Urothelium cell line (cell line): ENCODE measurements at regions not wholly inside any gene's neighbourhood (a gene's known extent, or its start where the extent isn't known, plus 50 kb on each side); places are given as distances from the start of the nearest gene placed in this dataset.

Experiments
- DNase-seq: peaks from one replicate; pipeline ENCODE4 v3.0.0; 2011; ENCODE audit warnings: low spot score, mixed read lengths
- FAIRE-seq: peaks from 2 replicates; lab custom pipeline; 2011; peaks lifted over from hg19 to GRCh38; lab: Jason Lieb, UNC

DNA sequence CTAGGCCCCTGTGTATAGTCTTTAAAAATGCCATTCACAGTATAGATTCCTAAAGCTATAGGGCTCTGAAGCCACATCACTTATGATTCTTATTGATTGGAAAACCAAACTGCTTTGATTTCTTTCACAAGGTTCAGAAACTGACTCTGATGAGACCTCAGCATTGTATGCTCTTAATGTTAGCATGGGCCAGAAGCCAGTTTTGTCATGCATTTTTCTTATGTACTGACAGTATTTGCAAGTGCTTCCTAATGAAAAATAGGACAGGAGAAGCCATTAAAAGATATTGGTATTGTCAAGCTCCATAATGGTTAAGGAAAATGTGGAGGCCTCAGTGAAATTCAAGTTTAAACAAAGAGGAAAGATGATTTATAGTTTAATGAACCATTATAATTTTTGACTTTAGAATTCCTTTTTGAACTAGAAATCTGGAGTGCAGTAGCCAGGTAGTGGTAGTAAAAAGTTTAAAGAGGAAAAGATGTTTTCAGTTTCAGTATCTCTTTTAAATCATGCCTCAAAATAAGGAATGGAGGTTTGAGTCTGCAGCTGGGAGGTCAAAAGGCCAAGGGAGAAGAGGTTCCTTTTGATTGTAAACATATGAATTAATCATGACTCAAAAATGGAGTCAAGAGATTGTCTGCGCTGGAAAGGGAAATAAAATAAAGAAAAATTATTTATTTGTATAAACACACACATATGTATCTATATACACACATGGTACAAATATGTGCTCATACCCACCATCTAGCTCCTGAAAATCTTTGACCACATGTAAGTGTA is 388.1 kb upstream of the PRICKLE1 start:
- no peak for FAIRE-seq
- DNase-seq: no peak

GRCh38 chr12:42976620-42977019 is 387.1 kb upstream of the PRICKLE1 start:
- no peak for FAIRE-seq

DNA sequence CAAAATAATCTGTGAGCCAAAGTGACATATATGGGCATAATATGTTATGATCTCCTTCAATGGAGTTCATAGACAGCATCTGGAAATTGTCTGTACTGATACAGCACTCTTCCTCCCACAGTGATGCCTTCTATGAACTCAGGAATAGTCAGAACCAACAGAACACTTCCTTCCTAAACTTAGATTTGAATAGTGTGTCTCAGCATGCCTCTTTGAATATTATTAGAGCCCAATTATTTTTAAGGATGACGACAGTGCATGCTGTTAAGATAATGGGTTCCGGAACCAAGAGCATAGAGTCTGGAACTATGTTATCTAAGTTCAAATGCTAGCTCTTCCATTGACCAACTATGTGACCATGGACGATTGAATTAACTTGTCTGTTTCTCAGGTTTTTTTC is 386.6 kb upstream of the PRICKLE1 start:
- no peak for DNase-seq
- FAIRE-seq: no peak

More at GRCh38 chr12:42976620-42977019, 387.1 kb upstream of the PRICKLE1 start:
- DNase-seq: no peak

GRCh38 chr12:42969355-42969754 is 379.8 kb upstream of the PRICKLE1 start:
- no peak for DNase-seq
- FAIRE-seq: no peak

DNA sequence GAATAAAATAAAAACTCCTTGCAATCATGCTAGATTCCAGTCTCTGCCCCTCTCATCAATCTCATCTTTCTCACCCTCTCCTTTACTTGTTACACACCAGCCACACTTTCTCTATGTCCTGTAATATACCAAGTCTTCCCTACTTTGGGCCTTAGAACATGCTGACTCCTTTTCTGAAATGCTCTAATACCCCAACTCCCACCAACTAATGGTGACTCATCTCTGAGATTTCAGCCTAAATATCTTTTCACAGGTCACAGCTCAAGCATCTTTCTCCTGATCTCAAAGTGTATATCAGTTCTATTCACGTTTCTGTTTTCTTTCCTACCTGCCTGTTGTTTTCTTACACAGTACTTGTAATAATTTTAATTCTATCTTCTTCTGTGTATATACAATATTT is 378.9 kb upstream of the PRICKLE1 start:
- FAIRE-seq (no peak), DNase-seq (no peak)

- FAIRE-seq (no peak), DNase-seq (no peak)
These were observed 378.3 kb upstream of the PRICKLE1 start for GRCh38 chr12:42967850-42968249.

- FAIRE-seq: no peak
- no peak for DNase-seq
These were observed 374.4 kb upstream of the PRICKLE1 start for GRCh38 chr12:42963988-42964387.

DNA sequence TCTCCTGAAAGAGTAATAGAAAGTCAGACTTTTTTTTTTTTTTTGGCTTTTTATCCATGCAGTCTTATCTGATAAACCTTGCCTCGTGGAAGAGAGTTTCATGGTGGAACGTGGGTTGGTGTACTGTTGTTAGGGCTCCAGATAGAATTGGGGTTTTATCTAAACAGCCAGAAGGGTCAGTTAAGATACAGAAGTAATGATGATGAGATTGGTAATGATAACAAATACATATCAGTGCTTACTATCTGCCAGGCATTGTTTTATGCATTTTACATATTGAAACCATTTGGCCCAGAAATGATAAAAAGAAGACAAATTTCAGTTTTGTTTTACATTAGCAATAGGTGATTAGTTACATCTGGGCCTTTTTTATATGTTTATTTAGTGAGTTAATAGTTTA is 372.8 kb upstream of the PRICKLE1 start:
- no peak for FAIRE-seq

GRCh38 chr12:42961395-42961794 is 371.8 kb upstream of the PRICKLE1 start:
- DNase-seq: peak; percentile 69
- peak; percentile 55 for FAIRE-seq

More for the DNA sequence above, 372.8 kb upstream of the PRICKLE1 start:
- no peak for DNase-seq

DNA sequence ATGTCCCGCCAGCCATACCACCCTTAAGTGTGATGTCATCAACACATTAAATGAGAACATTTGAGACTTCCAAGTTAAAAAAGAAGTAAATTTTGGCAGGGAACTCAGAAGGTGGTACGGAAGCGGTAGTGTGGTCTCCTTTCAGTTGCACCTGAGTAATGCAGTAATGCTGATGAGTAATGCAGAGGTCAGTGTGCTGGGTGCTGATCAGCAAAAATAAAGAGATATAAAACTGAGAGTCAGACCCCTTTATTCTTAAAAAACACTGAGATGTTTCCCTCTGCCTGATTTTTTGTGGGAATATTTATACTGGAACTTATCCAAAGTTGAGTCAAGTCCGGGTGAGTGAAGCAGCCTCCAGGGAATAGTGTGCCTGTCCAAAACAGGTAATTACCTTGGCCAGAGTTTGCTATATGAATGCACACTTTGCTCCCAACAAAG is 370.6 kb upstream of the PRICKLE1 start:
- no peak for FAIRE-seq
- peak; percentile 73 for DNase-seq

DNA sequence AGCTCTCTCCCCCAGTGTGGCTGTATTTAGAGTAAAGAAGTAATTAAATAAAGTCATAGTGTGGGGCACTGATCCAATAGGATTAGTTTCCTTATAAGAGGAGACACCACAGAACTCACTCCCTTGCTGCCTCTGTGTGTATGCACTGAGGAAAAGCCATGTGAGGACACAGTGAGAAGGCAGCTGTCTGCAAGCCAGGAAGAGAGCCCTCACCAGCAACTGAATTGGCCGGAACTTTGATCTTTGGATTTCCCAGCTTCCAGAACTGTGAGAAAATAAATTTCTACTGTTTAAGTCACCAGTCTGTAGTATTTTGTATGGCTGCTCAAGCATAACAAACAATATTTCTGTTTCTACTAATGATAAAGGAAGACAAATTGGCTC is 368.7 kb upstream of the PRICKLE1 start:
- DNase-seq (no peak), FAIRE-seq (no peak)

GRCh38 chr12:42957561-42958290 is 368.2 kb upstream of the PRICKLE1 start:
- DNase-seq (no peak), FAIRE-seq (no peak)

- DNase-seq (no peak), FAIRE-seq (no peak)
These were observed 367.6 kb upstream of the PRICKLE1 start for GRCh38 chr12:42957136-42957535.

DNA sequence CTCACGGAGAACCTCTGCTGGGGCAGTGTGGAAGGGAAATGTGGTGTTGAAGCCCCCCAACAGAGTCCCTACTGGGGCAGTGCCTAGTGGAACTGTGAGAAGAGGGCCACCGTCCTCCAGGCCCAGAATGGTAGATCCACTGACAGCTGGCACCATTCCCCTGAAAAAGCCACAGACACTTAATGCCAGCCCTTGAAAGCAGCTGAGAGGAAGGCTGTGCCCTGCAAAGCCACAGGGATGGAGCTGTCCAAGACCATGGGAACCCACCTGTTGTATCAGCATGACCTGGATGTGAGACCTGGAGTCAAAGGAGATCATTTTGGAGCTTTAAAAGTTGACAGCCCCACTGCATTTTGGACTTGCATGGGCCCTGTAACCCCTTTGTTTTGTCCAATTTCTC is 363.5 kb upstream of the PRICKLE1 start:
- no peak for DNase-seq
- FAIRE-seq: no peak

- FAIRE-seq (no peak), DNase-seq (no peak)
These were observed 357.4 kb upstream of the PRICKLE1 start for GRCh38 chr12:42946871-42947381.

- no peak for FAIRE-seq
- no peak for DNase-seq
These were observed 356.4 kb upstream of the PRICKLE1 start for GRCh38 chr12:42945927-42946326.

- FAIRE-seq: no peak
- DNase-seq: no peak
These were observed 355.0 kb upstream of the PRICKLE1 start for GRCh38 chr12:42944516-42944915.

DNA sequence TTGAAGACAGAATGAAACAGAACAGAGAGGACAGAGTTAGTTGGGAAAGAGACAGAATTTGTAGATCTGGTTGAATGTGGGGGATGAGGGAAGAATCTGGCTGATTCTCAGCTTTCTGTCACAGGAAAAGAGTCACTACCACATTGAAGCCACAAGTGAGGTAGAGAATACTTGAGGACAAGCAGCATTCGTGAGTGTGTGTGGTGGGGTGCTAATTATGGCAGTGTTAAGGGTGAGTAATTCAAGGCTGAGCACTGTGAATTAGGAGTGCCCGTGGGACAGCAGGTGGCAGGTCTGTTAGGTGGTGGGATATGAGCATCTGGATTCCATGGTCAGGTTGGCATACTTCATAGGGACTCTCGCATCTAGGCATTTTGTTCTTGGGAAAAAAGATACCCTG is 347.4 kb upstream of the PRICKLE1 start:
- DNase-seq (no peak), FAIRE-seq (no peak)

- FAIRE-seq (no peak), DNase-seq (no peak)
These were observed 346.7 kb upstream of the PRICKLE1 start for GRCh38 chr12:42936260-42936659.

- FAIRE-seq (no peak), DNase-seq (peak; percentile 23)
These were observed 346.2 kb upstream of the PRICKLE1 start for GRCh38 chr12:42935756-42936155.

GRCh38 chr12:42935090-42935489 is 345.5 kb upstream of the PRICKLE1 start:
- FAIRE-seq: no peak
- no peak for DNase-seq
